Adipocyte (in vitro differentiated cells): ENCODE measurements at regions not wholly inside any gene's neighbourhood (a gene's known extent, or its start where the extent isn't known, plus 50 kb on each side); places are given as distances from the start of the nearest gene placed in this dataset.

Experiments
- DNase-seq: peaks from one replicate; pipeline ENCODE4 v3.0.0-alpha.2; 2015; ENCODE audit warnings: low read depth
- H3K27me3 ChIP-seq: replicated peaks from 2 replicates; pipeline ENCODE4 v1.7.0; 2013; ENCODE audit warnings: mild to moderate bottlenecking, low read length, moderate library complexity; ENCODE audit not compliant: control insufficient read depth, insufficient read depth
- H3K36me3 ChIP-seq: 2 replicates; pipeline ENCODE4 v1.7.0; 2013; ENCODE audit warnings: low read length, mild to moderate bottlenecking, moderate library complexity; ENCODE audit not compliant: control insufficient read depth, insufficient read depth, severe bottlenecking
- H3K4me1 ChIP-seq: 2 replicates; pipeline ENCODE4 v1.7.0; 2013; ENCODE audit warnings: mild to moderate bottlenecking, low read length, moderate library complexity; ENCODE audit not compliant: control insufficient read depth, insufficient read depth
- H3K4me3 ChIP-seq: 2 replicates; pipeline ENCODE4 v1.7.0; 2013; ENCODE audit warnings: mild to moderate bottlenecking, low read length, moderate library complexity
- H3K9ac ChIP-seq: 2 replicates; pipeline ENCODE4 v1.7.0; 2013; ENCODE audit warnings: mild to moderate bottlenecking, low read length, moderate library complexity
- H3K9me3 ChIP-seq: 2 replicates; pipeline ENCODE4 v1.7.0; 2013; ENCODE audit warnings: mild to moderate bottlenecking, low read length, moderate library complexity; ENCODE audit not compliant: control insufficient read depth

DNA sequence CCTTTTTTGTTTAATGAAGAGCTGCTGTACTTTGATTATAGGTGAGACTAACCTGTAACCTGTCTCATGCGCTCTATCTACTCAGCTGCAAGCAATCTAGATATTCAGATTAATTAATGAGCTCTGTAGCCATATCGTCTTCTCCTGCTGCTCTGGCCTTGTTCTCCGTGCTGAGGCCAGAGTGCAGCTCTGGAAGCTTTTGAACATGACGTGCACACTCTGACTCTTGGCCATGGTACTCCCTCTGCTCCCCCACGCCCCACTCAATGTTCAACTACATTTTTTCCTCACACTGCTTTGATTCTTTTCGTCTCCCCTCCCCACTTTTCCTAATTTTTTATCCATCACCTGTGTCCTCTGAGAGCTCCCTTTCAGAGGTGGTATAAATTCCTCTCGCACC, 751.8 kb downstream of the FGF9 start:
- no peak for DNase-seq
- no peaks in the 10 kb centered on the region for H3K27me3 ChIP-seq
- peaks cover 6% of the 10 kb centered on the region for H3K9me3 ChIP-seq
- H3K4me1 ChIP-seq, result no peaks in the 10 kb centered on the region
- H3K9ac ChIP-seq, result no peak overlapping the region
- no peaks in the 10 kb centered on the region for H3K36me3 ChIP-seq
- H3K4me3 ChIP-seq, result no peak overlapping the region

DNA sequence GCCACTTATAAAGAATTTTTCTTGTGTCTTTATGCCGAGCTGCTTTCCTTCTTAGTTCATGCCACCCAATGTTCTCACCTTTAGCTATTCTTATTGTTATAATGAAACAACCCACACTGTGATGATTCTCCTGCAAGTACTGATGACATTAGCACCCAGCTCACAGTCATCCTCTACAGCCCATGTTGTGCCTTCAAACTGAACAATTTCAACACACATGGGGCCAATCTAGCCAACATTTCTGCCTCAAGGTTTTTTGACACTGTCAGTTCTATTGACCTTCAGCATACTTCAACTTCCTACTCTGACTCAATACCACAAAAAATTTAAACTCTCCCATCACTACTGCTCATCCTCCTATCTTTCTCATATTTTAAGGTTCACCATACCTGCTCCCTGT, 752.4 kb downstream of the FGF9 start:
- Histone ChIP-seq H3K9ac (no peak overlapping the region), H3K36me3 (no peaks in the 10 kb centered on the region), H3K4me1 (no peaks in the 10 kb centered on the region), H3K9me3 (peaks cover 6% of the 10 kb centered on the region), H3K4me3 (no peak overlapping the region), H3K27me3 (no peaks in the 10 kb centered on the region)
- DNase-seq, result no peak

DNA sequence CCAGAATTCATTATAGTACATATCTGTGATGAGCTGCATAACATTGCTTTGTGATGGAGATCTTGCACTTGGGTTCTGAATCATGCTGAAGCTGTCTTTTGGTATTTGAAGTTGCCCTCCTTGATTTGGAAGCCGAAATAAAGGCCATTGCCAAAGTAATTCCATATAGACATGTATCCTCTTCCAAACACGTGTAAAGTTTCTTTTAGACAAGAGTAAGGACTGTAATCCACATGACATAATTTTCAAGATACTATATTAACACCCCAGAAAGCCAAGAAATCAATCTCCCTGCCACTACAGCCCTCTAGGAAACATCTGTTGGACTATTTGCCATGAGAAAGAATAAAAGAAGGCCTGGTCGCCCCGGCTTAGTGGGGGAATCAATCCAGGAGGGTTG, 754.2 kb downstream of the FGF9 start:
- Histone ChIP-seq H3K27me3 (no peaks in the 10 kb centered on the region), H3K9me3 (peaks cover 6% of the 10 kb centered on the region), H3K36me3 (no peaks in the 10 kb centered on the region), H3K4me1 (no peaks in the 10 kb centered on the region), H3K4me3 (no peak overlapping the region), H3K9ac (no peak overlapping the region)
- no peak for DNase-seq

DNA sequence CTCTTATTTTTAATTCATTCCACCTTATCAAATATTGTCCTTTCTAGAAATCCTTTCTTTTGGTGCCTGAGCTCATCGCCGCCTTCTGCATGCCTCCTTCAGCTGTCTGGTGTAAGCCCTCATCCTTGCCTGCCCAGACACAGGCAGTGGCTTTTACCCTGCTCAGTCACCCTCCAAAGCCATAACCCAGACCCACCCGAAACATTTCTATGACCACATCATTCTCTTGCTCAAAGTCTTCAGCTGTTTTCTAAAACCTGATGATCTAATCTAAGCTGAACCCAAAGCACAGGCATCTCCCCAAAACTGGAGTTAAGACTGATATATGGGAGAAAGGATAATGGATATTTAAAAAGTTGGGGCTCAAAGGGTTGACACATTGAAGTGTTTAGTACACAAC, 753.7 kb upstream of the SGCG start:
- no peaks in the 10 kb centered on the region for H3K36me3 ChIP-seq
- no peak for DNase-seq
- H3K9ac ChIP-seq, result no peak overlapping the region
- no peaks in the 10 kb centered on the region for H3K4me1 ChIP-seq
- peaks cover 6% of the 10 kb centered on the region for H3K9me3 ChIP-seq
- no peaks in the 10 kb centered on the region for H3K27me3 ChIP-seq
- no peak overlapping the region for H3K4me3 ChIP-seq

DNA sequence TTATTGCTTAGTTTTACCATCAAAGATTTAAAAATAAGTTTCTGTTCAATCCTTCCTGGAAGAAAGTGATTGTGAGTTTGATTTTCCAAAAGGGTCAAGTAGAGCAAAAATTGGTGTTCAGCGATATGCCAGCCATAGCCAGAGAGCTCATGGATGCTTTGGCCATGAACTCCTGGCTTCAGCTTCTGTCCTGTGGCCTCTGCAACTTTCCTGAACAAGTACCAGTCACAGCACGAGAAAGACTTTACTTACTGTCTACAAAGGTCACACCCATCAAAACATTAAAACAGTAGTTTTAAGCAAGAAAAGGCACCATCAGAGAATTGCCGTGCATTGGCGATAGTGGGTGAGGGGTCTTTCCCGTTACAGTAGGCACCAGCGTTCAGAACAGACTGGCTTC, 753.0 kb upstream of the SGCG start:
- H3K9ac ChIP-seq, result no peak overlapping the region

DNA sequence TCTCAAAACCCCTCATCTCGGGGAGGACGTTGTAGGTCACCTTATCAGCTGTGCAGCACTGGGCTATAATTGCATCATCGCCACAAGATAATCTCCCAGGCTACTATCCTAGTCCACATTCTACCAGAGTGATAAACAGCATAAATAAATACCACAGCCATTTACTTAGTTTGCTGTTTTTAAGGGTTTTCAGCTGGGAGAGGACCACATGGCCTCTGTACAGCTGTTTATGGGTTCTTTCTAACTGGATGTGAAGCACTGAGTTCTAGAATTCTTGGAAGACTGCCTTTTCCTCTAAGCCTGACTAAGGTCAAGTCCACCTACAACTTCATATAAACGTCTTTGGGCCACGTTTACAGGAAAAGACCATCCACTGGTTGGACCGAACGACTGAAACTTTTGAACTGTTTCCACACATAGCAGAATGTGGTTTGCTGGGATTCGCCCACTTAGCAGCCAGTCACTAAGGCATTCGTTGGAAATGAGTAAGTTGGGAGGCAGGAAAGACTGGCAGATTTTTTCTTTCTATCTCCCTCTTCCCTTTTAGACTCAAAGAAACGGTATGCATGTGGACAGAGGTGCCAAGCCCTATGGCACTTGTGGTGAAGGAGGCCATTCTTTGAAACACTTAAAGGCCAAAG, 752.5 kb upstream of the SGCG start:
- no peak for DNase-seq
- H3K27me3 ChIP-seq, result no peaks in the 10 kb centered on the region
- no peaks in the 10 kb centered on the region for H3K4me1 ChIP-seq
- H3K9me3 ChIP-seq, result peaks cover 3% of the 10 kb centered on the region
- H3K9ac ChIP-seq, result no peak overlapping the region
- H3K36me3 ChIP-seq, result no peaks in the 10 kb centered on the region
- no peak overlapping the region for H3K4me3 ChIP-seq

More for the DNA sequence above, 753.0 kb upstream of the SGCG start:
- no peak for DNase-seq
- H3K36me3 ChIP-seq, result no peaks in the 10 kb centered on the region
- H3K9me3 ChIP-seq, result peaks cover 3% of the 10 kb centered on the region
- H3K4me3 ChIP-seq, result no peak overlapping the region
- H3K4me1 ChIP-seq, result no peaks in the 10 kb centered on the region
- H3K27me3 ChIP-seq, result no peaks in the 10 kb centered on the region

DNA sequence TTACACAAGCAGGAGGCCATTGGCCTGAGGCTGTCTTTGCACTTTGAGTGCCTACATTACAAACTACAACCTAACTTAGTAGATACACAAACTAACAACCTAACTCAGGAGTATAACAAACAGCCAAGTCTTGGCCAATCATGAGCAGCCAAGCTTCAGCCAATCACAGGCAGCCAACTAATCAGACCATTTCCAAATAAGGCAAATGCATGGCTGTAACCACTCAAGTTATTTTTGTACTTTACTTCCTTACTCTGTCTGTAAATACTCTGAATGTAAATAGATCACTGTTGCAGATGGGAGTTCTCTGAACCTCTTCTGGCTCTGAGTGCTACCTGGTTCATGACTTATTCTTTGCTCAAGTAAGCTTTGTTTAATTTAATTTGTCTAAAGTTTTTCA, 748.1 kb upstream of the SGCG start:
- no peaks in the 10 kb centered on the region for H3K27me3 ChIP-seq
- H3K4me3 ChIP-seq, result no peak overlapping the region
- DNase-seq, result no peak
- no peaks in the 10 kb centered on the region for H3K9me3 ChIP-seq
- no peak overlapping the region for H3K9ac ChIP-seq
- no peaks in the 10 kb centered on the region for H3K36me3 ChIP-seq
- H3K4me1 ChIP-seq, result no peaks in the 10 kb centered on the region

DNA sequence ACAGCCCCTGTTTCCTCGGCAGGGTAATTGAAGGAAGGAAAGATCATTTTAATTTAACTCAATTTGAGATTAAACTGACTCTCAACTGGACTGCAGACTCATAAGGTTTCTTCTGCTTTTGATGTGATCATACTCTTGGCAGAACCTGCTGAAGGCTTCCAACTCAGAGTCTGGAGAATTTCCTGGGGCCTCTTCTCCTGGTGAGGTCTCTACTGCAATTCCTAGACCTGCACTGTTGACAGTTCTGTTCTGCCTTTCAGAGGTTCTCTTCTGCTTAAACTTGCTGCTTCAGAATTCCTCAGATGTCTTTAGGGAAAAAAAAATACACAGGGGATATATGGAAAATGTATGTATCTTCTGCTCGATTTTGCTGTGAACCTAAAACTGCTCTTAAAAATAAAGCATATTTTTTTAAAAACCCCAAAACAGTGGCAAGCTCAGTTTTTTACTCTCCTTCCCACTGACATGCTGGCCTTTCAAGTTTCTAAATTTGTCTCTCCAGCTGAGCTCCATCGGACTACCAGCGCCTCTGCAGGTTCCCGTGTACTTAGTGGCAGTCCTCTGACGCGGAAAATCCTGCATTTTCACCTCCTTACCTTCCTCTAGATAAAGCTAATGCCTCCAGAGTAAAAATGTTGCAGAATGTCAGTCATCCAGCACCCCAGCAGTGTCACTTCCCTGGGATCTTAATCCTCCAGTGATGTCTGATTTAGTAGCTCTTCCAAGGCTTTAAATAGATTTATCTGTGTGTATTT, 733.5 kb upstream of the SGCG start:
- Histone ChIP-seq H3K36me3 (no peaks in the 10 kb centered on the region), H3K27me3 (no peaks in the 10 kb centered on the region), H3K4me3 (no peak overlapping the region), H3K9ac (no peak overlapping the region), H3K4me1 (peaks cover 4% of the 10 kb centered on the region), H3K9me3 (peaks cover 4% of the 10 kb centered on the region)
- no peak for DNase-seq

DNA sequence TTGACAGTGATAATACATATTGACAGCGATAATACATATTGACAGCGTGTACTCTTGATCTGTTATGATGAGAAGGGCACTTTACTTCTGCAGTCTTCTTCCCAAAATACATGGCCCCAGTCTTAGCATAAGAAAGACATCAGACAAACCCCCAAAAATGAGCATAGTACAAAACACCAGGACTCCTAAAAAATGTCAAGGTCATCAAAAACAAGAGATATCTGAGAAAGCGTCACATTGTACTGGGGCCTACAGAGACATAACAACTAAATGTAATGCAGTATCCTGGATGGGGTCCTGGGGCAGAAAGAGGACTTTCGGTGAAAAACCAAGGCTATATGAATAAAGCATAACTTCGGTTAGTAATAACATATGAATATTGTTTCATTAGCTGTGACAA, 731.5 kb upstream of the SGCG start:
- Histone ChIP-seq H3K4me3 (no peak overlapping the region), H3K27me3 (no peaks in the 10 kb centered on the region), H3K36me3 (no peaks in the 10 kb centered on the region), H3K4me1 (peaks cover 4% of the 10 kb centered on the region), H3K9ac (no peak overlapping the region), H3K9me3 (peaks cover 4% of the 10 kb centered on the region)
- no peak for DNase-seq

DNA sequence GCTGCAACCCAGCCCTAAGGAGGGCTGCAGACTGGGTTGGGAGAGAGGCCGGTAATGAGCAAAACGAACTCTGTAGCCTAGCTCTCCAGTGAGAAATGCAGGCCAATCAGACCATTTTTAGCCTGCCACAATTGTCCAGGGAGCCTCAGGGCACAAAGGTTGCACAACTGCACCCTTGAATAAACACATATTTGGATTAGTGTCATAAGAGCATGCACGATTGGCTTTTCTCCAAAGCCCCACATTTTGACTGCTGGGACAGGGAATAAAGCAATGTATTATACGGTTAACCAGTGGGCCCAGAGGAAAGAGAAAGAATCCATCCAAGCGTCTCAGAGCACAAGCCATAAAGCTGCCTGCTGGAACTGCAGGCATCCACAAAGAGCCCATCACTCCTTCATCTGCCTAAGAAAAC, 729.4 kb upstream of the SGCG start:
- no peak overlapping the region for H3K9ac ChIP-seq
- peaks cover 4% of the 10 kb centered on the region for H3K9me3 ChIP-seq
- no peaks in the 10 kb centered on the region for H3K27me3 ChIP-seq
- peaks cover 4% of the 10 kb centered on the region for H3K4me1 ChIP-seq
- H3K36me3 ChIP-seq, result no peaks in the 10 kb centered on the region
- DNase-seq, result no peak
- no peak overlapping the region for H3K4me3 ChIP-seq

DNA sequence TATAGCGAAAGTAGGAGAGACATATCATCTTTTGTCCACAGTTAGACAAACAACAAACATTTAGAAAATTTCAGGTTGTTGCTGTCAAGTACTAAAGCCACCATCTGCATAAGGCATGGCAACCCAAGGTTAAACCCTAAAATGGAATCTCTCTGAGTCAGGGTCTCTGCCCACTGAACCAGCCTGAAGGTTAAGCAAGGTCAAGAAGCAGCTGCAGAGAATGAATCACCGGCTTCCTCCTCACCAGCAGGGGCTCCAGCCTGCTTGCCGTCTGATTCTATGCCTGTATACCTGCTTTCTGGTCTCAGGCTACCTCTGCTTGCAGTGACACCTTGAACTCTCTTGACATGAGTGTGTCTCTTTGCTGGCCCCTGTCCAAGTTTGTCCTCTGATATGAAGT, 726.2 kb upstream of the SGCG start:
- DNase-seq, result no peak
- no peaks in the 10 kb centered on the region for H3K36me3 ChIP-seq
- no peak overlapping the region for H3K4me3 ChIP-seq
- peaks cover 4% of the 10 kb centered on the region for H3K4me1 ChIP-seq
- H3K27me3 ChIP-seq, result no peaks in the 10 kb centered on the region
- H3K9ac ChIP-seq, result no peak overlapping the region
- H3K9me3 ChIP-seq, result peaks cover 4% of the 10 kb centered on the region

DNA sequence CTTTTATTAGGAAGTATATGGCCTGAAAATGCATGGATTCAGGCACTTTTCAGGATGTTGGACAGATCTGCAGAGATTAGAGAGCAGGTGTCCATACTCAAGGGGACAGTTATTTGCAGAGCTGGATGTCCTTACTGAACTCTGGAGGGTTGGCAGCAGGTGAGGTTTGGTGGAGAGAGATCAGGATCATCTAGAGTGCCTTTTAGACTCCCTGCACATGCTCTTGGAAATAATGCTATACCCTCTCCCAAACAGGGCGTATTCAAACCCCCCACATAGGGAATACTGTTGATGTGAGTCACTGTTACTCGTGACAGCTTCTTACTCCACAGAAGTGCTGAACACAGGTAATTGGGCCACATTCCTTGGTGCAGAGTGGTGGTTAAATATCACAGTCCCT, 725.7 kb upstream of the SGCG start:
- DNase-seq, result no peak
- Histone ChIP-seq H3K4me1 (peaks cover 4% of the 10 kb centered on the region), H3K4me3 (no peak overlapping the region), H3K9ac (no peak overlapping the region), H3K27me3 (no peaks in the 10 kb centered on the region), H3K36me3 (no peaks in the 10 kb centered on the region), H3K9me3 (peaks cover 4% of the 10 kb centered on the region)
